Sigmoid colon (tissue), 6 donors: ENCODE measurements at regions not wholly inside any gene's neighbourhood (a gene's known extent, or its start where the extent isn't known, plus 50 kb on each side); places are given as distances from the start of the nearest gene placed in this dataset.

ENCODE experiments used
- DNase-seq: peaks from one replicate; pipeline ENCODE4 v3.0.0-alpha.2; 2019
- H3K27ac ChIP-seq, 4 donors: fragments of 200-600 bp; sonication (generic); one replicate each; pipeline ENCODE4 v1.5.1; 2016 to 2019; ENCODE audit warnings: mild to moderate bottlenecking in 1 of 4
- H3K27me3 ChIP-seq, 3 donors: fragments of 200-600 bp; sonication (generic); one replicate each; pipeline ENCODE4 v1.5.1; 2019; ENCODE audit warnings: mild to moderate bottlenecking in 1 of 3
- H3K36me3 ChIP-seq, 4 donors: fragments of 200-600 bp; sonication (generic); one replicate each; pipeline ENCODE4 v1.5.1; 2016 to 2019
- H3K4me1 ChIP-seq, 4 donors: fragments of 200-600 bp; sonication (generic); one replicate each; pipeline ENCODE4 v1.5.1; 2017 to 2019
- H3K4me3 ChIP-seq, 4 donors: fragments of 200-600 bp; sonication (generic); one replicate each; pipeline ENCODE4 v1.5.1; 2017 to 2019; ENCODE audit warnings: mild to moderate bottlenecking in 2 of 4, moderate library complexity in 1 of 4
- H3K9me3 ChIP-seq, 4 donors: fragments of 200-600 bp in 3 of 4; sonication (generic) in 3 of 4; one replicate each; pipeline versions ENCODE4 v1.5.1 to v1.6.1; 2013 to 2019
- CTCF ChIP-seq, 4 experiments: fragments of 450-650 bp in 3 of 4; fragments of 200-600 bp in 1 of 4; IDR thresholded peaks; one replicate each; pipeline ENCODE4 v1.5.1; 2016 to 2019; ENCODE audit warnings: antibody characterized with exemption in 4 of 4, mild to moderate bottlenecking in 3 of 4, moderate library complexity in 2 of 4
- EP300 ChIP-seq, 4 donors: sonication (generic); formaldehyde crosslinking; IDR thresholded peaks; one replicate each; pipeline ENCODE4 v1.6.1; 2017; ENCODE audit warnings: antibody characterized with exemption in 4 of 4
- POLR2A ChIP-seq, 2 donors: fragments of 450-650 bp; IDR thresholded peaks; one replicate each; pipeline ENCODE4 v1.6.1; 2016; ENCODE audit warnings: antibody characterized with exemption in 2 of 2, mild to moderate bottlenecking in 2 of 2, moderate library complexity in 2 of 2
- POLR2AphosphoS5 ChIP-seq, 4 donors: sonication (generic); formaldehyde crosslinking; IDR thresholded peaks; one replicate each; pipeline ENCODE4 v1.6.1; 2017; ENCODE audit warnings: antibody characterized with exemption in 4 of 4
- WGBS, 2 donors: extraction: QIAGEN DNeasy Blood & Tissue Kit; methylation state at CpG; one replicate each; pipeline ENCODE4 v1.1.7; 2013; 5-methylcytosine and 5-hydroxymethylcytosine counted together
- intact Hi-C: fragments of 100-400 bp; cut with DNase I; formaldehyde crosslinking; loops from one replicate; pipeline ENCODE4 v1.15.1; 2023
- donor health status: healthy with polysubstance abuse.
- donor health status: healthy.

GRCh38 chr13:65091031-65091430, 2139.1 kb downstream of the PCDH9 start:
- 37 to 64% methylated on average over 2 of the region's 2 CpGs for WGBS, 2 donors
- Histone ChIP-seq H3K9me3 (no peaks in the 10 kb centered on the region), H3K27me3 (no peaks in the 10 kb centered on the region), H3K27ac (no peak overlapping the region), H3K4me3 (no peak overlapping the region), H3K4me1 (no peaks in the 10 kb centered on the region), H3K36me3 (no peaks in the 10 kb centered on the region)
- TF ChIP-seq EP300 (IDR thresholded peaks at IDR 0.05), result no peak
- no peak for TF ChIP-seq POLR2A (IDR thresholded peaks at IDR 0.05)
- no peak for TF ChIP-seq CTCF (IDR thresholded peaks at IDR 0.05)
- TF ChIP-seq POLR2AphosphoS5 (IDR thresholded peaks at IDR 0.05), result no peak
- intact Hi-C loops, result no loop called here
- DNase-seq, result no peak

- Histone ChIP-seq H3K4me1 (no peaks in the 10 kb centered on the region), H3K9me3 (no peaks in the 10 kb centered on the region), H3K27me3 (no peaks in the 10 kb centered on the region), H3K4me3 (no peak overlapping the region), H3K27ac (no peak overlapping the region), H3K36me3 (no peaks in the 10 kb centered on the region)
- intact Hi-C loops, result no loop called here
- no peak for TF ChIP-seq POLR2A (IDR thresholded peaks at IDR 0.05)
- no peak for TF ChIP-seq POLR2AphosphoS5 (IDR thresholded peaks at IDR 0.05)
- TF ChIP-seq EP300 (IDR thresholded peaks at IDR 0.05), result no peak
- TF ChIP-seq CTCF (IDR thresholded peaks at IDR 0.05), result no peak
- no peak for DNase-seq
Observed at GRCh38 chr13:65090186-65090585, 2139.9 kb downstream of the PCDH9 start.

- intact Hi-C loops, result no loop called here
- Histone ChIP-seq H3K9me3 (no peaks in the 10 kb centered on the region), H3K36me3 (no peaks in the 10 kb centered on the region), H3K4me3 (no peak overlapping the region), H3K27ac (no peak overlapping the region), H3K27me3 (no peaks in the 10 kb centered on the region), H3K4me1 (no peaks in the 10 kb centered on the region)
- DNase-seq, result no peak
- TF ChIP-seq POLR2A (IDR thresholded peaks at IDR 0.05) (no peak), EP300 (IDR thresholded peaks at IDR 0.05) (no peak), POLR2AphosphoS5 (IDR thresholded peaks at IDR 0.05) (no peak), CTCF (IDR thresholded peaks at IDR 0.05) (no peak)
Observed at GRCh38 chr13:65088906-65089305, 2141.2 kb downstream of the PCDH9 start.

- no peak for DNase-seq
- WGBS, 2 donors, result 85 to 92% methylated on average over 6 of the region's 6 CpGs
- no peaks in the 10 kb centered on the region for H3K4me1 ChIP-seq
- no peak overlapping the region for H3K27ac ChIP-seq
- no peak overlapping the region for H3K4me3 ChIP-seq
- H3K36me3 ChIP-seq, result no peaks in the 10 kb centered on the region
- intact Hi-C loops, result no loop called here
- TF ChIP-seq POLR2A (IDR thresholded peaks at IDR 0.05), result no peak
- TF ChIP-seq EP300 (IDR thresholded peaks at IDR 0.05), result no peak
- no peak for TF ChIP-seq CTCF (IDR thresholded peaks at IDR 0.05)
- no peaks in the 10 kb centered on the region for H3K9me3 ChIP-seq
- no peaks in the 10 kb centered on the region for H3K27me3 ChIP-seq
Observed at GRCh38 chr13:65085977-65086376, 2144.2 kb downstream of the PCDH9 start.

GRCh38 chr13:65074248-65074647, 2155.9 kb downstream of the PCDH9 start:
- H3K4me3 ChIP-seq, result no peak overlapping the region
- no peaks in the 10 kb centered on the region for H3K9me3 ChIP-seq
- H3K36me3 ChIP-seq, result no peaks in the 10 kb centered on the region
- WGBS, 2 donors, result 49 to 67% methylated on average over 5 of the region's 5 CpGs
- no peak for DNase-seq
- no peak overlapping the region for H3K27ac ChIP-seq
- no peaks in the 10 kb centered on the region for H3K4me1 ChIP-seq
- TF ChIP-seq POLR2AphosphoS5 (IDR thresholded peaks at IDR 0.05) (no peak), EP300 (IDR thresholded peaks at IDR 0.05) (no peak), POLR2A (IDR thresholded peaks at IDR 0.05) (no peak), CTCF (IDR thresholded peaks at IDR 0.05) (no peak)
- intact Hi-C loops, result no loop called here
- no peaks in the 10 kb centered on the region for H3K27me3 ChIP-seq
